HG03196 (cell line): ENCODE measurements at regions not wholly inside any gene's neighbourhood (a gene's known extent, or its start where the extent isn't known, plus 50 kb on each side); places are given as distances from the start of the nearest gene placed in this dataset.
"Not testable (repeated sequence)": the region's sequence is repeated elsewhere in the genome, so short reads cannot be mapped to it uniquely, and the experiment has no call there.

Experiments used
- ATAC-seq: cut with Tn5 transposase; IDR thresholded peaks from one replicate; pipeline ENCODE4 v1.9.1; 2021; ENCODE audit not compliant: unreplicated experiment

GRCh38 chrX:137646472-137646871 is 80.5 kb downstream of the ZIC3 start:
- ATAC-seq = no peak

DNA sequence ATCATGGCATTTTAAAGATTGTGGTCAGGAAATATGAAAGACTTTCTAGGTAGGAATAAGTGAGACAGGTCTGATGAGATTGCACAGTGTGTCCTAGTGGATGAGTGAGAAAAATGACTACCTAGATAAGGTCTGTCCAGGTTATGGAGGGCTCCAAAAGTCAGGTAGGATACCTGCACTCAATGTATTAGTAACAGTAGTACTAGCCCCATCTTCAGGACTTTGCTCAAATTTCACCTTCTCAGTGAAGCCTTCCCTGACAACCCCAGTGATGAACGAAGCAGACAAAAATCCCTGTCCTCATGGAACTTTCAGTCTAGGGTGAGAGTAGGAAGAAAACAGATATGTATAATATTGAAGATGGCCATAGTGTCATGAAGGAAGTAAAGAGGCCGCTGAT is 85.7 kb downstream of the ZIC3 start:
- no peak for ATAC-seq

DNA sequence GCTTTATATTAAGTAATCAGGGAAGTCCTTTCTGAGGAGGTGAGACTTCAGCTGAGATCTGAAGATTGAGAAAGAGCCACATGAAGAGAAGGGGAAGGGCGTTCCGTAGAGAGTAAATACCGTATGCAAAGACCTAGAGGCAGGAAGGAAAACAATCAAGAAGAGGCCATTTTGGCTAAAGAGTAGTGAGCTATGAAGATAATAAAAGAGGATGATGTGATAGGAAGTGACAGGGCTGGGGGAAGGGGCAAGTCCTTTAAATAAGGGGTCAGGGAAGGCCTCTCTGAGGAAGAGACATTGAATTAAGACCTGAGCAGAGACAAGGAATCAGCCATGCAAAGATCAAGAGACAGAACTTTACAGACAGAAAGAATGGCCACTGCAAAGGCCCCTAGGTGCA is 86.2 kb downstream of the ZIC3 start:
- no peak for ATAC-seq

DNA sequence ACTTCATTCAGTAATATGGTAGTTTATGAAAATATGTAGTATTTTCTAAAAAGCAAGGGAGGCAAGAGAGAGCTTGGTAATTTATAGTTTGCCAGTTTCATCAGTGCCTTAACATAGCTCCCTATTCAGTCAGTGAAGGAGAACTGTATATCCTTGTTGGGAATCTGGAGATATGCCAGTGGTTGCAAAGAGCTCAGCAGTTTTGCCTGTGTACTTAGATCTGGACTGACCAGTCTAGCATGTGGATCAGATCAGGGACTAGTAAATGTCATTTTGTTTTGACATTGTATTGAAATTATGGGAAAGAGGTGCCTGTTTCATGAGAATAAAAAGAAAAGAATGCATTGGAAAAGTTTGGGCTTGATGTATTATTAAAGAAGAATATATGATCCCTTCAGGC is 88.6 kb downstream of the ZIC3 start:
- no peak for ATAC-seq

DNA sequence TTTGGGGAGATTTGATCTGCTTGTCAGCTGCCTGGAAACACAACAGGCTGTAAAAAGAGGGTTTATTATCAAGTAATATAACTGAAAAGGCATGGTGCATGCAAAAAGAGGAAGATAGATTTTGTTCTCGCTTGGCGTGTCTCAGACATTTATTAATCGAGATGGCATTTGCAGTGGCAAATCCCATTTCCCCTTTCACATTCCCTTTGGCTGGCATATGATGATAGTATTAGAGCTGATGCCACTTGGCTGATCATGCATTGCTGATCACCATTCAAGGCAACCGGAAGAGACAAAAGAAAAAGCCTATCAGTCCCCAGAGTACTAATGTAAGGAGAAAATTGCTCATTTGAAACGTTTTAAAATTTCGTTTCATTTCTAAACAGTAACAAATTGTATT is 101.8 kb downstream of the ZIC3 start:
- no peak for ATAC-seq

DNA sequence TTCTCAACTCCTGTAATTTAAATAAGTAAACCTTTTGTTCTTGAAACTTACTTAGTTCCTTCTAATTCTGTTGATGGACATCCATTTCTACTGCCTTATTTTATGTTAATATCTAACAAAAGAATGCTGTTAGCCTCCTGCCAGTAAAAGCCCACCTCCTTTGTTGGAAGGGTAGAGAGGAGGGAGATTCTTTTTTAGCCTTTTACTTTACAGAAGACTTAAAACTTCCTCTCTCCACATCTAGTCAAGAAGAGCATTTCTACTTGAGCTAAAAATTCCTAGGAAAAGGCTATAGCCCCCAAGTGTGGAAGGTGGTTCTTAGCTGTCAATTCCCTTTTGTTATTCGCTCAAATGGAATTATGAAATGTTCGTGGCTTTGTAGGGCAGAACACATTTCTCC is 118.7 kb downstream of the ZIC3 start:
- ATAC-seq = no peak

DNA sequence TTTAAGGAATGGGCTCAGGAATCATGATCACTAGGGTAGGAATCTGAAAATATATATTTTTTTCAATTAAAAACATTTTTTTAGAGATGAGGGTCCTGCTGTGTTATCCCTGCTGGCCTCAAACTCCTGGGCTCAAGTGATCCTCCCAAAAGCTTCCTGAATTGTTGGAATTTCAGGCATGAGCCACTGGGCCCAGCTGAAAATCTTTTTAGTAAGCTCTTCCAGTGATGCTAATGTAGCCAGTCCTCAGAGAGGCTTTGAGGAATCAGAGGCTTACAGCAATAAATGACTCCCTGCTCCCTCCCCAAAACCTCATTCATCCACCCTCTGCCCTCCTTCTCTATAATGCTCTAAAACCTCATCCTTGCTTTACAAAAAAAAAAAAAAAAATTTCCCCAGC is 129.5 kb downstream of the ZIC3 start:
- no peak for ATAC-seq

GRCh38 chrX:137707348-137707747 is 141.4 kb downstream of the ZIC3 start:
- no peak for ATAC-seq

GRCh38 chrX:137742846-137743245 is 176.9 kb downstream of the ZIC3 start:
- ATAC-seq = no peak

GRCh38 chrX:137743414-137743813 is 177.5 kb downstream of the ZIC3 start:
- ATAC-seq = no peak

DNA sequence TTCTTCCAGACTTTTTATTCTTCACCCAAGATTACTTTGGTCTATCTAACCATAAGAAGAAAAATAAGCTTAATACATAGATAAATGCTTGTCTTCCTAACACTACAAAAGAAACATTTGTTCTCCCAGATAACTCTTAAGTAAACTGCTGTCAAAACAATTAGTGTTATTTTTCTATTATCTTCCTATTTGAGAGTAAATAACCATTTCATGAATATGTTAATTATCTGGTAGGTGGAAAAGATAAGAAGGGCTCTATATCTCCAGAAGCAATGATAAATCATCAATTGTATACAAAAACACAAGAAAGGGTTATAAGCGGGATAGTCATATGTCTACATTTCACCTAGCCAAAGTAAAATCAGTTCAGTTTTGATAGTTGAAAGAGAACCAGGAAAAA is 180.4 kb downstream of the ZIC3 start:
- no peak for ATAC-seq

DNA sequence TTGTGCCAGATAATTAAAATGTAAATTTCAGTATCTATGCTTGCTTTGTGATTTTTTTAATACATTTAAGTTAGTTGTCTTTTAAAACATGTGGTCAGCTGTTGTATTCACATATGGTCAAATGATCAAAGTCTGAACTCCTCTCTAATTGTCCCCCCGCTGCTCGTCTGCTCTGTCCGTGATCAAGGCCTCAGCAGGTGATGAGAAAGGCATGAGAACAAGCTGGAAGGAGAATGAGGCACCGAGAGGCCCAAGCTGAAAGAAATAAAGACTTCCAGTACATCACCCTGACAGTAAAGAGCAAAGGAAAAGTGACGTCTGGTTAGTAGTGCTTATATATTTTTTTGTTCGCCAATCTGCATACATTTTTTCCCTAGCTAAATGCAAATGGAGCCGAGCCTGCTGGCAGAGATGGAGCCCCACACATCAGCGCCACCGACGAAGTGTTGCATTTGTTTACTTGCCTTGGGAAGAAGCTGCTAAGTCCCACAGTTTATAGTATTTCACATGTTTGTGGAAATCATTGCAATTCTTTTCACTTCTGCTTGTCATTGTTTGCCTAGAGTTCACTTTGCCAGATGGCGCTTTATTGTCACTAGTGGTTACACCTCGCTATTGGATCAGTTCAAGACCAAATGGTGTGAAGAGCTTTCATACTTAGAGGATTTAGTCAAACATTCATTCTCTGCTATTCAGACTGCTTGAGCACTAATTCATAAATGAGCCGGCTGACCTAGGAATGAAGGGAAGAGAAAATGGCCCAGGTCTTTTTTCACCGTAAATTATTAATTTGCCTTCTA is 181.5 kb downstream of the ZIC3 start:
- ATAC-seq = no peak

DNA sequence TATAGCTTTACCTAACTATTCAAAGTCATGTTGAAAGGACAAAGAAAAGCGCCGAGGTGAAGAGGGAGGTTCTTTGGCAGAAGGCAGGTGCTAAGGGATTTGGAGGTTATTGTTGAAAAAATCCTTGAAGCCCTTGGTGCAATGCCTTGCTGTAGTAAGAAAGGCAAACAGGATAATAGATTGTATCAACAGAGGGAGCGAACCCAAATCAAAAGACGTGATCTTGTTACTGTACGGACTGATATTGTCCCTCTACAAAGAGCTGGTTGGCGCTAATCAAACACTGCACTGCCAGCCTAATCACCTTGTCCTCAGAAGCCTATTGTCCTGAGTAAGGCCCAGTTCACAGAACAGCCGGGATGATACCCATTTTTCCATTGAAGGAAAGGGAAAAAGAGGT is 182.9 kb downstream of the ZIC3 start:
- ATAC-seq = no peak

DNA sequence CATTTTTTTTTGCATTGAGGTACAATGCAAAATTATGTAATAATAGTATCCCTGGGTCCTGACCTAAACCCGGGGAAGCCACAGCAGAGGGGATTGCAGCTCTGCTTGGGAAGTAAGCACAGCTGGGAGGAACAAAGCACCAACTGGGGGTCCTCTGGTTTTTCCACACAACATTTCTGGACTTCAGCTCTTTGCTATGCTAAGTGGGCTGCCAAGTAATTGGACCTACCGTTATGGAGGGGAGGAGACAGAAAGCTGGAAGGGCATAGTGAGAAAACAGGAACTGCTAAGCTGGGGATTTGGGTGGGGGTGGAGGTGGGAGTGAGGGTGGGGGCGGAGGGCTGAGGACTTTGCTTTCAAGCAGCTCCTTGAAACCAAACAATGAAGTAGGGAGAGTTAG is 183.3 kb downstream of the ZIC3 start:
- no peak for ATAC-seq

GRCh38 chrX:137771537-137771936 is 205.6 kb downstream of the ZIC3 start:
- ATAC-seq = no peak

DNA sequence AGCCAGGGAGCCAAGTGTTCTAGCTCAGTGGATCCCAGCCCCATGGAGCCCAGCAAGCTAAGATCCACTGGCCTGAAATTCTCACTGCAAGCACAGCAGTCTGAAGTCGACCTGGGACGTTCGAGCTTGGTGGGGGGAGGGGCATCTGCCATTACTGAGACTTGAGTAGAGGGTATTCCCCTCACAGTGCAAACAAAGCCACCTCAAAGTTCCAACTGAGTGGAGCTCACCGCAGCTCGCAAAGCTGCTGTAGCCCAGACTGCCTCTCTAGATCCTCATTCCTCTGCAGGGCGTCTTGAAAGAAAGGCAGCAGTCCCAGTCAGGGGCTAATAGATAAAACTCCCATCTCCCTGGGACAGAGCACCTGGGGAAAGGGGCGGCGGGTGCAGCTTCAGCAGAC is 226.3 kb downstream of the ZIC3 start:
- no peak for ATAC-seq

DNA sequence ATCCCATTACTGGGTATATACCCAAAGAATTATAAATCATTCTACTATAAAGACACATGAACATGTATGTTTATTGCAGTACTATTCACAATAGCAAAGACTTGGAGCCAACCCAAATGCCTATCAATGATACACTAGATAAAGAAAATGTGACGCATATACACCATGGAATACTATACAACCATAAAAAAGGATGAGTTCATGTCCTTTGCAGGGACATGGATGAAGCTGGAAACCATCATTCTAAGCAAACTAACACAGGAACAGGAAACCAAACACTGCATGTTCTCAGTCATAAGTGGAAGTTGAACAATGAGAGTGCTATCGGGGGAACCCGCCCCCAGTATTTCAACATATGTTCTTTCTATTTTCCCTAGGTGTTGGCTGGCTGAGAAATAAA is 232.0 kb downstream of the ZIC3 start:
- not testable (repeated sequence) for ATAC-seq

DNA sequence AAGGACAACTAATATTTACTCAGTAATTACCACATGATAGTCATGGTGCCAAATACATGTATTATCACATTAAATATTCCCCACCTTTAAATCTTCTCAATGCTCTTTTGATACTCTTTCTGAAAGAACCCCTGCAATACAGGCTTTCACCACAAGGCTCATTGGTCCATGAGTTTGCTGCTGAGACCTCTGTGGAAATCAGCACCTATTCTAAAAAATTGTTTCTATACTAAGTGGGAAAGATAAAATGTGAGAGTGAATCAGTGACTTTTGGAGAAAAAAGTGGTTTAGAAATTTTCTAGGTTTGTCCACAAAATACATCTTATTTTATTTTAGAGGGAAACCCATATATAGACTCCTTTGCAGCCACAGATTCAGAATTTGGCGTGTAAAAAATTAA is 257.3 kb downstream of the ZIC3 start:
- ATAC-seq = no peak

GRCh38 chrX:137847376-137847775 is 281.4 kb downstream of the ZIC3 start:
- no peak for ATAC-seq

DNA sequence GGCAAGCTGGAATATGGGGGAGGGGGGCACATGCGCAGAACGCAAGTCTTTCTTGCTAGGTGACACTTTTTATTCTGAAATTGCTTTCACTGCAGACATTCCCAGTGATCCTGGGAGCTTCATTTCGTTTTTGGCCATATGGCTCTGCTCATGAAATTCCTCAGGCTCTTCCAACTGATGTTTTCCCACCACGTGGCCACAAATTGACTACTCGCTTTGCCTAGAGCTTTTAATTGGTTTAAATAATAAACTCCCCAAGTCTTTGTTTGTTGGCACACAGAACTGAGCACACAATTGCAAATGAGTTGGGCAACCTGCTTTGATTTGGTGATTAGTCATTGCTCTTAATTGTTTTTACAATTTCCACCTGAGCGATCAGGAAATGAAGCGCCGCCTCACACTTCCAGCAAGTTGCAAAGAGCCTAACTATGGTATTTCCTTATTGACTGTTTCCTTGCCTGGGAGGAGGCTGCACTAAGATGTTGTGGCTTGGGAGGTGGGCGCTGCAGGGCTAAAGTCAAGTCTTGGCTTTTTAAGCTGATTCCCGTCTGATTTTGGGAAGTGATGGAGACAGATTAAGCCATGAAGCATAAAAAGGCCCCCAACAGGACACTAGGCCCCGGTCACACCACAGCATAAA is 282.5 kb downstream of the ZIC3 start:
- ATAC-seq = no peak

DNA sequence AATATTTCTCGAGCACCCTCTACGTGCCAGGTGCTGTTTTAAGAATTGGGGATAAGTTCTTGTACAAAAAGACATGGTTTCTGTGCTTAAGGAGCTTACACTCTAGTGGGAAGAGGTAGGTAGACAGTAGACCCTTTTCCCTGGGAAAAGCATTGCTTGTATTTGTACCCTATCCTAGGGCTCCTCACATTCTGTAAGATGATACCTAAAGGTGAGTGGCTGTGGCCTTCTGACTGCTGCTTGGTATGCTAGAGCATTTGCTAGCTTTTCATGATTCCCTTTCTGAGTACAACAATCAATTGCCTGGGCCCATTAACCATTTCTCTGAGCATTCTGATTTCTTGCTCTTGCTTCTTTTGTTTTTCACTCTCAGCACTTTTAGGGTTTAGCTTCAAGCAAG is 286.6 kb downstream of the ZIC3 start:
- ATAC-seq = no peak

DNA sequence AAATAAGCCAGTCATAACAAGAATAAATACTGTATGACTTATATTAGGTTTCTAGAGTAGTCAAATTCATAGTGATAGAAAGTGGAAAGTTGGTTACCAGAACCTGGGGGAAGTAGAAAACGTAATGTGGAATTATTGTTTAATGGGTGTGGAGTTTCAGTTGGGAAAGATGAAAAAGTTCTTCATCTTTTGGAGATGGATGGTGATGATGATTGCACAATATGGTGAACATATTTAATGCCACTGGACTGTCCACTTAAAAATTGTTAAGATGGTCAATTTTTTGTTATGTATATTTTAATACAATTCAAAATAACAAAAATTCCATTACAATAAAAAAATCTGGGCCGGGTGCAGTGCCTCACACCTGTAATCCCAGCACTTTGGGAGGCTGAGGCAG is 289.6 kb downstream of the ZIC3 start:
- no peak for ATAC-seq

DNA sequence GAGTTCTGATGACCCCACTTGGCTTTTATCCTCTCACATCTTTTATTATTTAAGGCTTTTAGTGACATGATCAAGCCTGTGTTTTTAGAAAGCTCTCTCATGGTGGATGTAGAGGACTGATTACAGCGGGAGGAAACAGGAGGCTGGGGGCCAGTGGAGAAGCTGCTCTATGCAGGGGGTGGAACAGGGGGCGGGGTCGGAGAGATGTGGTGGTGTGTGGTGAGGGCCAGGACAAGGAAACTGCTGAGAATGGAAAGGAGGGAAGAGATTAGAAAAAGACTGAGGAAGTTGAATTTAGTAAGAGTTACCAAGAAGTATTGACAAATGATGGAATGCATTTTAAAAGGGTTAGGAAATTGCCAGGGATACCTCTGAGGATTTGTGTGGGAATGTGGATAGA is 292.2 kb downstream of the ZIC3 start:
- ATAC-seq = no peak
